HEK293 (cell line): ENCODE measurements at regions not wholly inside any gene's neighbourhood (a gene's known extent, or its start where the extent isn't known, plus 50 kb on each side); places are given as distances from the start of the nearest gene placed in this dataset.

Source experiments
- CTCF ChIA-PET: fragments of 350-600 bp; formaldehyde crosslinking; extraction: SDS; loops from one replicate; lab custom pipeline; 2021; ENCODE audit warnings: antibody characterized with exemption; lab: Yijun Ruan, JAX
- POLR2A ChIA-PET: fragments of 300-600 bp; formaldehyde crosslinking; extraction: SDS; loops from one replicate; lab custom pipeline; 2020; ENCODE audit warnings: antibody characterized with exemption, inconsistent platforms; lab: Yijun Ruan, JAX
- H3K27ac ChIP-seq: fragments of 200-500 bp; sonication (Bioruptor generic); 2 replicates; pipeline ENCODE4 v1.5.1; 2014; ENCODE audit warnings: low read depth, low read length, control low read depth, inconsistent platforms; ENCODE audit errors: extremely low read depth
- H3K36me3 ChIP-seq, 2 experiments: fragments of 200-500 bp in 1 of 2; sonication (Bioruptor generic) in 1 of 2; 1 replicate in 1 of 2; 2 replicates in 1 of 2; pipeline ENCODE4 v1.5.1; 2014 to 2017; ENCODE audit warnings: inconsistent platforms in 2 of 2, low read length in 2 of 2; ENCODE audit not compliant: control insufficient read depth in 2 of 2, insufficient read depth in 1 of 2
- H3K4me1 ChIP-seq: fragments of 200-500 bp; sonication (Bioruptor generic); 2 replicates; pipeline ENCODE4 v1.5.1; 2014; ENCODE audit warnings: mild to moderate bottlenecking, low read length, inconsistent platforms; ENCODE audit not compliant: control insufficient read depth, insufficient read depth
- H3K4me3 ChIP-seq: 2 replicates; pipeline ENCODE4 v1.5.1; 2011; ENCODE audit warnings: low read depth, mild to moderate bottlenecking, control low read depth, low read length, moderate library complexity
- H3K9me3 ChIP-seq: fragments of 200-500 bp; sonication (Bioruptor generic); 2 replicates; pipeline ENCODE4 v1.5.1; 2014; ENCODE audit warnings: low read depth, low read length, inconsistent platforms; ENCODE audit not compliant: control insufficient read depth, insufficient read depth
- BCL6B ChIP-seq: fragments of 450-650 bp; formaldehyde crosslinking; IDR thresholded peaks from 2 replicates; pipeline ENCODE4 v1.5.1; 2017; ENCODE audit warnings: missing biosample characterization, missing genetic modification characterization
- PRDM2 ChIP-seq: fragments of 450-650 bp; formaldehyde crosslinking; IDR thresholded peaks from 2 replicates; pipeline ENCODE4 v1.5.1; 2016; ENCODE audit warnings: missing biosample characterization, missing genetic modification characterization, borderline replicate concordance
- WT1 ChIP-seq: fragments of 450-650 bp; formaldehyde crosslinking; IDR thresholded peaks from 2 replicates; pipeline ENCODE4 v1.5.1; 2016; ENCODE audit warnings: missing biosample characterization, missing genetic modification characterization
- ZNF121 ChIP-seq: fragments of 450-650 bp; formaldehyde crosslinking; IDR thresholded peaks from 2 replicates; pipeline ENCODE4 v1.5.1; 2016; ENCODE audit warnings: missing biosample characterization, missing genetic modification characterization
- ZNF140 ChIP-seq: fragments of 450-650 bp; formaldehyde crosslinking; IDR thresholded peaks from 2 replicates; pipeline ENCODE4 v1.5.1; 2016; ENCODE audit warnings: missing biosample characterization, missing genetic modification characterization
- ZNF155 ChIP-seq: fragments of 450-650 bp; formaldehyde crosslinking; IDR thresholded peaks from 2 replicates; pipeline ENCODE4 v1.5.1; 2016; ENCODE audit warnings: missing biosample characterization, missing genetic modification characterization
- ZNF16 ChIP-seq: fragments of 450-650 bp; formaldehyde crosslinking; IDR thresholded peaks from 2 replicates; pipeline ENCODE4 v1.5.1; 2016; ENCODE audit warnings: low read depth, missing biosample characterization, missing genetic modification characterization
- ZNF18 ChIP-seq: fragments of 450-650 bp; formaldehyde crosslinking; IDR thresholded peaks from 2 replicates; pipeline ENCODE4 v1.5.1; 2016; ENCODE audit warnings: missing biosample characterization, missing genetic modification characterization
- ZNF48 ChIP-seq: fragments of 450-650 bp; formaldehyde crosslinking; IDR thresholded peaks from 2 replicates; pipeline ENCODE4 v1.5.1; 2016; ENCODE audit warnings: missing biosample characterization, missing genetic modification characterization
- ZNF571 ChIP-seq: fragments of 450-650 bp; formaldehyde crosslinking; IDR thresholded peaks from 2 replicates; pipeline ENCODE4 v1.5.0; 2017; ENCODE audit warnings: missing biosample characterization, missing genetic modification characterization
- ZNF621 ChIP-seq: fragments of 450-650 bp; formaldehyde crosslinking; IDR thresholded peaks from 2 replicates; pipeline ENCODE4 v1.5.1; 2017; ENCODE audit warnings: missing biosample characterization, missing genetic modification characterization
- ZNF768 ChIP-seq: fragments of 450-650 bp; formaldehyde crosslinking; IDR thresholded peaks from 2 replicates; pipeline ENCODE4 v1.5.1; 2018; ENCODE audit warnings: missing biosample characterization, mild to moderate bottlenecking, missing genetic modification characterization
- ZNF776 ChIP-seq: fragments of 450-650 bp; formaldehyde crosslinking; IDR thresholded peaks from 2 replicates; pipeline ENCODE4 v1.5.0; 2017; ENCODE audit warnings: missing biosample characterization, missing genetic modification characterization, borderline replicate concordance
- ZSCAN23 ChIP-seq: fragments of 450-650 bp; formaldehyde crosslinking; IDR thresholded peaks from 2 replicates; pipeline ENCODE4 v1.5.1; 2016; ENCODE audit warnings: missing biosample characterization, missing genetic modification characterization
- TF ChIP-seq, protein P1 (sequence below): fragments of 450-650 bp; formaldehyde crosslinking; IDR thresholded peaks from 2 replicates; pipeline ENCODE4 v1.5.1; 2016; ENCODE audit warnings: missing biosample characterization, missing genetic modification characterization
- TF ChIP-seq, protein P2 (sequence below): fragments of 450-650 bp; formaldehyde crosslinking; IDR thresholded peaks from 2 replicates; pipeline ENCODE4 v1.5.1; 2016; ENCODE audit warnings: missing biosample characterization, missing genetic modification characterization
- TF ChIP-seq, protein P3 (sequence below): fragments of 450-650 bp; formaldehyde crosslinking; IDR thresholded peaks from 2 replicates; pipeline ENCODE4 v1.5.1; 2016; ENCODE audit warnings: missing biosample characterization, missing genetic modification characterization

- no peak overlapping the region for H3K27ac ChIP-seq
- no peaks in the 10 kb centered on the region for H3K36me3 ChIP-seq
- H3K4me3 ChIP-seq: no peak overlapping the region
- H3K9me3 ChIP-seq: no peaks in the 10 kb centered on the region
- POLR2A ChIA-PET: no interaction called here
- TF ChIP-seq, protein P1, sequence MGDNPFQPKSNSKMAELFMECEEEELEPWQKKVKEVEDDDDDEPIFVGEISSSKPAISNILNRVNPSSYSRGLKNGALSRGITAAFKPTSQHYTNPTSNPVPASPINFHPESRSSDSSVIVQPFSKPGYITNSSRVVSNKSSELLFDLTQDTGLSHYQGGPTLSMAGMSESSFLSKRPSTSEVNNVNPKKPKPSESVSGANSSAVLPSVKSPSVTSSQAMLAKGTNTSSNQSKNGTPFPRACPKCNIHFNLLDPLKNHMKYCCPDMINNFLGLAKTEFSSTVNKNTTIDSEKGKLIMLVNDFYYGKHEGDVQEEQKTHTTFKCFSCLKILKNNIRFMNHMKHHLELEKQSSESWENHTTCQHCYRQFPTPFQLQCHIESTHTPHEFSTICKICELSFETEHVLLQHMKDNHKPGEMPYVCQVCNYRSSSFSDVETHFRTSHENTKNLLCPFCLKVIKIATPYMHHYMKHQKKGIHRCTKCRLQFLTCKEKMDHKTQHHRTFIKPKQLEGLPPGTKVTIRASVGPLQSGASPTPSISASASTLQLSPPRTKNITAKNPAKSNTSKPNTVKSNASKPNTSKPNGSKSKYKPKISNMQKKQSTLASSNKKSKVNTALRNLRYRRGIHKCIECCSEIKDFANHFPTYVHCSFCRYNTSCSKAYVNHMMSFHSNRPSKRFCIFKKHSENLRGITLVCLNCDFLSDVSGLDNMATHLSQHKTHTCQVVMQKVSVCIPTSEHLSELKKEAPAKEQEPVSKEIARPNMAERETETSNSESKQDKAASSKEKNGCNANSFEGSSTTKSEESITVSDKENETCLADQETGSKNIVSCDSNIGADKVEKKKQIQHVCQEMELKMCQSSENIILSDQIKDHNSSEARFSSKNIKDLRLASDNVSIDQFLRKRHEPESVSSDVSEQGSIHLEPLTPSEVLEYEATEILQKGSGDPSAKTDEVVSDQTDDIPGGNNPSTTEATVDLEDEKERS (tag by site-specific recombination): no peak
- TF ChIP-seq ZSCAN23 (no peak), ZNF621 (tag by site-specific recombination) (no peak), ZNF155 (tag by site-specific recombination) (no peak), PRDM2 (tag by site-specific recombination) (no peak), ZNF776 (no peak), ZNF768 (tag by site-specific recombination) (no peak), ZNF48 (tag by site-specific recombination) (no peak), ZNF140 (tag by site-specific recombination) (no peak), WT1 (tag by site-specific recombination) (no peak), ZNF121 (no peak), ZNF16 (tag by site-specific recombination) (no peak), BCL6B (no peak), ZNF18 (tag by site-specific recombination) (no peak), ZNF571 (tag by site-specific recombination) (no peak)
- TF ChIP-seq, protein P2, sequence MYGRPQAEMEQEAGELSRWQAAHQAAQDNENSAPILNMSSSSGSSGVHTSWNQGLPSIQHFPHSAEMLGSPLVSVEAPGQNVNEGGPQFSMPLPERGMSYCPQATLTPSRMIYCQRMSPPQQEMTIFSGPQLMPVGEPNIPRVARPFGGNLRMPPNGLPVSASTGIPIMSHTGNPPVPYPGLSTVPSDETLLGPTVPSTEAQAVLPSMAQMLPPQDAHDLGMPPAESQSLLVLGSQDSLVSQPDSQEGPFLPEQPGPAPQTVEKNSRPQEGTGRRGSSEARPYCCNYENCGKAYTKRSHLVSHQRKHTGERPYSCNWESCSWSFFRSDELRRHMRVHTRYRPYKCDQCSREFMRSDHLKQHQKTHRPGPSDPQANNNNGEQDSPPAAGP: no peak
- TF ChIP-seq, protein P3, sequence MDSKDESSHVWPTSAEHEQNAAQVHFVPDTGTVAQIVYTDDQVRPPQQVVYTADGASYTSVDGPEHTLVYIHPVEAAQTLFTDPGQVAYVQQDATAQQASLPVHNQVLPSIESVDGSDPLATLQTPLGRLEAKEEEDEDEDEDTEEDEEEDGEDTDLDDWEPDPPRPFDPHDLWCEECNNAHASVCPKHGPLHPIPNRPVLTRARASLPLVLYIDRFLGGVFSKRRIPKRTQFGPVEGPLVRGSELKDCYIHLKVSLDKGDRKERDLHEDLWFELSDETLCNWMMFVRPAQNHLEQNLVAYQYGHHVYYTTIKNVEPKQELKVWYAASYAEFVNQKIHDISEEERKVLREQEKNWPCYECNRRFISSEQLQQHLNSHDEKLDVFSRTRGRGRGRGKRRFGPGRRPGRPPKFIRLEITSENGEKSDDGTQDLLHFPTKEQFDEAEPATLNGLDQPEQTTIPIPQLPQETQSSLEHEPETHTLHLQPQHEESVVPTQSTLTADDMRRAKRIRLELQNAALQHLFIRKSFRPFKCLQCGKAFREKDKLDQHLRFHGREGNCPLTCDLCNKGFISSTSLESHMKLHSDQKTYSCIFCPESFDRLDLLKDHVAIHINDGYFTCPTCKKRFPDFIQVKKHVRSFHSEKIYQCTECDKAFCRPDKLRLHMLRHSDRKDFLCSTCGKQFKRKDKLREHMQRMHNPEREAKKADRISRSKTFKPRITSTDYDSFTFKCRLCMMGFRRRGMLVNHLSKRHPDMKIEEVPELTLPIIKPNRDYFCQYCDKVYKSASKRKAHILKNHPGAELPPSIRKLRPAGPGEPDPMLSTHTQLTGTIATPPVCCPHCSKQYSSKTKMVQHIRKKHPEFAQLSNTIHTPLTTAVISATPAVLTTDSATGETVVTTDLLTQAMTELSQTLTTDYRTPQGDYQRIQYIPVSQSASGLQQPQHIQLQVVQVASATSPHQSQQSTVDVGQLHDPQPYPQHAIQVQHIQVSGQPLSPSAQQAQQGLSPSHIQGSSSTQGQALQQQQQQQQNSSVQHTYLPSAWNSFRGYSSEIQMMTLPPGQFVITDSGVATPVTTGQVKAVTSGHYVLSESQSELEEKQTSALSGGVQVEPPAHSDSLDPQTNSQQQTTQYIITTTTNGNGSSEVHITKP (tag by site-specific recombination): no peak
- TF ChIP-seq, all 188 proteins: peak for 0
- H3K4me1 ChIP-seq: no peaks in the 10 kb centered on the region
- CTCF ChIA-PET: interaction anchor here (0.7 to 0.8 kb wide), 2 partner anchors 9 to 23 kb away, joined by 3 read pairs; no protein-coding TSS in a partner anchor
Measured at GRCh38 chr6:130632277-130632676, 194.9 kb upstream of the SMLR1 start.
